Prostate gland (tissue), 2 donors: ENCODE measurements at regions not wholly inside any gene's neighbourhood (a gene's known extent, or its start where the extent isn't known, plus 50 kb on each side); places are given as distances from the start of the nearest gene placed in this dataset.

ENCODE experiments used
- DNase-seq: peaks from one replicate; pipeline ENCODE4 v3.0.0-alpha.2; 2019; ENCODE audit warnings: low spot score
- H3K27ac ChIP-seq, 2 donors: fragments of 200-600 bp; sonication (generic); 2 replicates each; pipeline ENCODE4 v1.5.1; 2017 to 2019
- H3K27me3 ChIP-seq: fragments of 200-600 bp; sonication (generic); replicated peaks from 2 replicates; pipeline ENCODE4 v1.5.1; 2019; ENCODE audit not compliant: insufficient read depth
- H3K36me3 ChIP-seq, 2 donors: fragments of 200-600 bp; sonication (generic); 1 replicate in 1 of 2; 2 replicates in 1 of 2; pipeline versions ENCODE4 v1.5.1 to v1.8.1; 2017 to 2019
- H3K4me1 ChIP-seq: fragments of 200-600 bp; sonication (generic); replicated peaks from 2 replicates; pipeline ENCODE4 v1.5.1; 2019
- H3K4me3 ChIP-seq, 2 donors: fragments of 200-600 bp; sonication (generic); 2 replicates each; pipeline ENCODE4 v1.5.1; 2017 to 2019
- H3K9me3 ChIP-seq: fragments of 200-600 bp; sonication (generic); 2 replicates; pipeline ENCODE4 v1.5.1; 2017
- CTCF ChIP-seq, 4 experiments: fragments of 200-600 bp in 2 of 4; fragments of 450-650 bp in 2 of 4; sonication (generic) in 2 of 4; IDR thresholded peaks; 1 replicate in 3 of 4; 2 replicates in 1 of 4; pipeline ENCODE4 v1.5.1; 2016 to 2019; ENCODE audit warnings: antibody characterized with exemption in 4 of 4, mild to moderate bottlenecking in 2 of 4, moderate library complexity in 2 of 4
- POLR2A ChIP-seq: fragments of 450-650 bp; IDR thresholded peaks from one replicate; pipeline ENCODE4 v1.6.1; 2016; ENCODE audit warnings: antibody characterized with exemption, mild to moderate bottlenecking
- POLR2AphosphoS5 ChIP-seq: sonication (generic); formaldehyde crosslinking; IDR thresholded peaks from one replicate; pipeline ENCODE4 v1.6.1; 2017; ENCODE audit warnings: antibody characterized with exemption
- WGBS: methylation state at CpG from one replicate; pipeline ENCODE4 v1.1.5; 2018; 5-methylcytosine and 5-hydroxymethylcytosine counted together
- intact Hi-C: fragments of 100-400 bp; cut with DNase I; formaldehyde crosslinking; loops from one replicate; pipeline ENCODE4 v1.14.2; 2022

GRCh38 chr1:213767683-213768082 is 220.1 kb upstream of the PROX1 start:
- no peak overlapping the region for H3K27ac ChIP-seq
- DNase-seq = no peak
- no peaks in the 10 kb centered on the region for H3K27me3 ChIP-seq

DNA sequence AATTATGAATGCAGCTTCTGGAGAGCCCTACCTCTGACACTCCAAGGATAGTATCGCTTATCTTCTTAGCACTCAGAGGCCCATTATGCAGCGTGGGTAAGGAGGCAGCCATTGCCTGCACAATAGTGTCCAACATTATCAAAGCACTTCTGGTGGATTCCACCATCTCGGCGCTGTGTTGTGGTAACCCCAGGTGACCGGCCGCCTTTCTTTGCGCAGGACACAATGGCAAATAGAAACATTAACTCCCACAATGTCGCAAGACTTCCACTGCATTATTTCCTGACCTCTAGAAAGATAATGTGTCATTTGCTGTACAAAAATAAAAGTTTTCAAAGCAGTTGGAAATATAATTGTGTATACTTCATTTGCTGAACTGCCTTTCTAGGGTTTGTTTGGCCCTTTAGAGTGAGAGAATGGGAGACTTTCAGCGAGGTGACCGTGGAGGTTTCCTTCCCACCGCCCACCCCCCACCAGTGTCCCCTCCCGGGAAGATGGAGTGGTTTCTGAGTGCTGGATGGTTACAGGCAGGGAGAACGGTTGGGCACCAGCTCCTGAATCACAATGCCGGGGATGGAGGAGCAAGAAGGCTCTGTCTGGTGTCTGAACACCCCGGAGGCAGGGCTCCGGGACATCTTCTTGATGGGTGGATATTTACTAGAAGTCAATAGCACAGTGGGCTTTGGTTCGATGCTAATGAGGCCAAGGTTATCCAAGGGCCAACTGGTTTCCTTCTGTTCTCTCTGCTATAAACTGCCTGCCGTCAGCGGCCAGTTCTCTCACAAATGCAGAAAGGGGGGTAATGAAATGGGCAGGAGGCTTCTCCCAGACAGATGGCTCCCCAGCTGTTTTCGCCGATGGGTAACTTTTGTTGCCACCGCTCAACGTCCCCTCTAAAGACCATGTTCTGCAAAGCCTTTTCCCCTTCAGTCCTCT is 215.4 kb upstream of the PROX1 start:
- intact Hi-C loops = no loop called here
- no peaks in the 10 kb centered on the region for H3K27me3 ChIP-seq
- H3K4me3 ChIP-seq = no peak overlapping the region
- no peaks in the 10 kb centered on the region for H3K4me1 ChIP-seq
- no peak overlapping the region for H3K27ac ChIP-seq
- 64% methylated on average over 23 of the region's 23 CpGs for WGBS
- no peaks in the 10 kb centered on the region for H3K9me3 ChIP-seq
- H3K36me3 ChIP-seq = no peaks in the 10 kb centered on the region
- no peak for DNase-seq
- TF ChIP-seq POLR2A (no peak), POLR2AphosphoS5 (no peak), CTCF (IDR thresholded peaks at IDR 0.05) (no peak)

More at GRCh38 chr1:213767683-213768082, 220.1 kb upstream of the PROX1 start:
- Histone ChIP-seq H3K4me1 (no peaks in the 10 kb centered on the region), H3K9me3 (no peaks in the 10 kb centered on the region), H3K4me3 (no peak overlapping the region), H3K36me3 (no peaks in the 10 kb centered on the region)
- WGBS = 95% methylated on average over 4 of the region's 4 CpGs
- no peak for TF ChIP-seq CTCF (IDR thresholded peaks at IDR 0.05)
- TF ChIP-seq POLR2A = no peak
- no peak for TF ChIP-seq POLR2AphosphoS5
- intact Hi-C loops = no loop called here

- H3K27ac ChIP-seq = no peak overlapping the region
- no peaks in the 10 kb centered on the region for H3K9me3 ChIP-seq
- DNase-seq = no peak
- whole genome bisulfite sequencing = 92% methylated on average over 1 of the region's 1 CpG
- H3K27me3 ChIP-seq = no peaks in the 10 kb centered on the region
- H3K4me1 ChIP-seq = no peaks in the 10 kb centered on the region
- TF ChIP-seq POLR2AphosphoS5 (no peak), POLR2A (no peak), CTCF (IDR thresholded peaks at IDR 0.05) (no peak)
- no peaks in the 10 kb centered on the region for H3K36me3 ChIP-seq
- intact Hi-C loops = no loop called here
- no peak overlapping the region for H3K4me3 ChIP-seq
Observed at GRCh38 chr1:213773975-213774374, 213.8 kb upstream of the PROX1 start.

DNA sequence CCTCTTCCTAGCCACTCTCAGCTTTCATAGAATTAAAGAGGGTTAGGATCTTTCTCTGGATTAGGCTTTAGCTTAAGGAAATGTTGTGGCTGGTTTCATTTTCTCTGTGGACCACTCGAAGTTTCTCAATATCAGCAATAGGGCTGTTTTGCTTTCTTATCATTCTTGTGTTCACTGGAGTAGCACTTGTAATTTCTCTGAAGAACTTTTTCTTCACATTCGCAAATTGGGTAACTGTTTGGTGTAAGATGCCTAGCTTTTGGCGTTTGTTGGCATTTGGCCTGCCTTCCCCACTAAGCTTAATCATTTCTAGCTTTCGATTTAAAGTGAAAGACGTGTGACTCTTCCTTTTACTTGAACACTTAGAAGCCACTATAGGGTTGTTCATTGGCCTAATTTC is 210.8 kb upstream of the PROX1 start:
- Histone ChIP-seq H3K27me3 (no peaks in the 10 kb centered on the region), H3K4me1 (no peaks in the 10 kb centered on the region), H3K36me3 (no peaks in the 10 kb centered on the region), H3K9me3 (no peaks in the 10 kb centered on the region), H3K4me3 (no peak overlapping the region), H3K27ac (no peak overlapping the region)
- no peak for TF ChIP-seq CTCF (IDR thresholded peaks at IDR 0.05)
- no peak for TF ChIP-seq POLR2AphosphoS5
- no peak for TF ChIP-seq POLR2A
- no peak for DNase-seq
- WGBS = 90% methylated on average over 5 of the region's 5 CpGs
- intact Hi-C loops = no loop called here

DNA sequence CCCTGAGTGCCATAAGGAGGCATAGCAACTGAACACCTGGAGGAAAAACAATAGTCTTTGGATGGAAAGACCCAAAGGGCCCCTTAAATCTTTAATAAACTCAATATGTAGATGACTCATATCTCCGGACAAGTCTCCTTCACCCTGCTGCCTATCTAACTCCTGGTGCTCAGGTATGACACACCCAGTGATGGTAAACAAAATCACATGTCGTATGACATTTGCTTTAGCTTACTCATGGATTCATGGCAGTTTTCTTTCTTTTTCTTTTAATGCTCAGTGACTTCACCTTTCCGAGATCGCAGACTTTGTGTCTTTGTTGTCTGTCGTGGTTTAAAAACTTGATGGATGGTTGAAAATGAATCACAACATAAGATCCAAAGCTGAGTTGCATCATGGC is 208.5 kb upstream of the PROX1 start:
- TF ChIP-seq POLR2AphosphoS5 = no peak
- no peak for TF ChIP-seq POLR2A
- TF ChIP-seq CTCF (IDR thresholded peaks at IDR 0.05) = no peak
- no peak overlapping the region for H3K27ac ChIP-seq
- H3K36me3 ChIP-seq = no peaks in the 10 kb centered on the region
- WGBS = 70% methylated on average over 5 of the region's 5 CpGs
- H3K27me3 ChIP-seq = no peaks in the 10 kb centered on the region
- no peak for DNase-seq
- no peak overlapping the region for H3K4me3 ChIP-seq
- H3K4me1 ChIP-seq = no peaks in the 10 kb centered on the region
- intact Hi-C loops = no loop called here
- H3K9me3 ChIP-seq = no peaks in the 10 kb centered on the region
